GM13976 (cell line): ENCODE measurements at regions not wholly inside any gene's neighbourhood (a gene's known extent, or its start where the extent isn't known, plus 50 kb on each side); places are given as distances from the start of the nearest gene placed in this dataset.

Experiments used
- DNase-seq: peaks from one replicate; pipeline ENCODE4 v3.0.0; 2012; ENCODE audit warnings: low spot score
- in situ Hi-C: fragments of 300-500 bp; cut with MboI; formaldehyde crosslinking; loops from one replicate; pipeline ENCODE4 v1.12.0; 2022; ENCODE audit warnings: low sequenced_read_pairs, mixed read lengths, inconsistent platforms; ENCODE audit not compliant: unreplicated experiment
- TF ChIP-seq, protein P1 (sequence below): IDR thresholded peaks from 2 replicates; pipeline ENCODE4 v1.5.1; 2012; ENCODE audit warnings: borderline replicate concordance, mild to moderate bottlenecking; ENCODE audit not compliant: insufficient read depth; ENCODE audit errors: extremely low read depth, missing control alignments, control extremely low read depth

- in situ Hi-C loops: no loop called here
- DNase-seq: peak; percentile 6
- TF ChIP-seq, protein P1, sequence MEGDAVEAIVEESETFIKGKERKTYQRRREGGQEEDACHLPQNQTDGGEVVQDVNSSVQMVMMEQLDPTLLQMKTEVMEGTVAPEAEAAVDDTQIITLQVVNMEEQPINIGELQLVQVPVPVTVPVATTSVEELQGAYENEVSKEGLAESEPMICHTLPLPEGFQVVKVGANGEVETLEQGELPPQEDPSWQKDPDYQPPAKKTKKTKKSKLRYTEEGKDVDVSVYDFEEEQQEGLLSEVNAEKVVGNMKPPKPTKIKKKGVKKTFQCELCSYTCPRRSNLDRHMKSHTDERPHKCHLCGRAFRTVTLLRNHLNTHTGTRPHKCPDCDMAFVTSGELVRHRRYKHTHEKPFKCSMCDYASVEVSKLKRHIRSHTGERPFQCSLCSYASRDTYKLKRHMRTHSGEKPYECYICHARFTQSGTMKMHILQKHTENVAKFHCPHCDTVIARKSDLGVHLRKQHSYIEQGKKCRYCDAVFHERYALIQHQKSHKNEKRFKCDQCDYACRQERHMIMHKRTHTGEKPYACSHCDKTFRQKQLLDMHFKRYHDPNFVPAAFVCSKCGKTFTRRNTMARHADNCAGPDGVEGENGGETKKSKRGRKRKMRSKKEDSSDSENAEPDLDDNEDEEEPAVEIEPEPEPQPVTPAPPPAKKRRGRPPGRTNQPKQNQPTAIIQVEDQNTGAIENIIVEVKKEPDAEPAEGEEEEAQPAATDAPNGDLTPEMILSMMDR: peak; percentile 49
Measured at GRCh38 chr10:108783897-108784296, 1139.4 kb downstream of the XPNPEP1 start.

DNA sequence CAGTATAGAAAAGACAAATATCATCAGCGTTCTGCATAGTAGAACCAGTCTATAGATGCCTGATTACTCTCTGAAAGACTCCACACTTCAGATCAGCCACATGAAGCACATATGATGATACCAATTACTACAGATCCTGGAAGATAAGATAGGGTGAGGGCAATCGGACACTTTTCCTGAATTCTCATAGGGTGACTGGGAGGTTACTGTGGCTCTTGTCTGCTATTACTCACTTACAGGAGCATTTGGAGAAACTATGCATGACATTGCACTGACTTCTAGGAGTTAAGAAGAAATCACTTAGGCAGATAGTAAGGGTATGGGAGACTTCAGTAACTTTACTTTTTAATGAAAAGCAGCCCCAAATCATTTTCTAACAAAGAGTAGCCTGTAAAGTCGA lies 1140.9 kb downstream of the XPNPEP1 start:
- in situ Hi-C loops: no loop called here
- DNase-seq: no peak
- TF ChIP-seq, protein P1: no peak

GRCh38 chr10:108779501-108779900 lies 1143.8 kb downstream of the XPNPEP1 start:
- TF ChIP-seq, protein P1: no peak
- no peak for DNase-seq
- in situ Hi-C loops: no loop called here

GRCh38 chr10:108775911-108776475 lies 1147.3 kb downstream of the XPNPEP1 start:
- no peak for DNase-seq
- TF ChIP-seq, protein P1: no peak
- in situ Hi-C loops: no loop called here

- in situ Hi-C loops: no loop called here
- TF ChIP-seq, protein P1: no peak
- DNase-seq: no peak
Measured at GRCh38 chr10:108771106-108771505, 1152.2 kb downstream of the XPNPEP1 start.

GRCh38 chr10:108765794-108766193 lies 1157.5 kb downstream of the XPNPEP1 start:
- TF ChIP-seq, protein P1: no peak
- no peak for DNase-seq
- in situ Hi-C loops: no loop called here
